ENCODE measurements at regions not wholly inside any gene's neighbourhood (a gene's known extent, or its start where the extent isn't known, plus 50 kb on each side); places are given as distances from the start of the nearest gene placed in this dataset.
"Not testable (repeated sequence)": the region's sequence is repeated elsewhere in the genome, so short reads cannot be mapped to it uniquely, and the experiment has no call there.

- H3K4me3 Mint-ChIP-seq; H3K9me3 Mint-ChIP-seq; H3K36me3 Mint-ChIP-seq (ENCODE audit: low read depth); intact Hi-C loops (cut with micrococcal nuclease); DNase-seq; H3K27me3 Mint-ChIP-seq (ENCODE audit: low read depth); H3K4me1 Mint-ChIP-seq (ENCODE audit: low read depth); H3K27ac Mint-ChIP-seq: not testable (repeated sequence)
- CTCF ChIA-PET, result interaction anchor here (0.6 kb wide), 1 partner anchor 907 kb away, joined by 4 read pairs; no protein-coding TSS in a partner anchor
These were observed 79.6 kb upstream of the GOLGA6L4 start for GRCh38 chr15:84155792-84156587.

- intact Hi-C loops (cut with micrococcal nuclease); H3K9me3 Mint-ChIP-seq; H3K36me3 Mint-ChIP-seq (ENCODE audit: low read depth): not testable (repeated sequence)
These were observed 79.1 kb upstream of the GOLGA6L4 start for GRCh38 chr15:84156588-84156840.

GRCh38 chr15:84157056-84157632, 78.4 kb upstream of the GOLGA6L4 start:
- H3K4me3 Mint-ChIP-seq; H3K36me3 Mint-ChIP-seq (ENCODE audit: low read depth); DNase-seq; intact Hi-C loops (cut with micrococcal nuclease); H3K4me1 Mint-ChIP-seq (ENCODE audit: low read depth); H3K9me3 Mint-ChIP-seq; H3K27me3 Mint-ChIP-seq (ENCODE audit: low read depth); H3K27ac Mint-ChIP-seq: not testable (repeated sequence)
- CTCF ChIA-PET, result interaction anchor here (0.6 kb wide), 1 partner anchor 908 kb away, joined by 4 read pairs; no protein-coding TSS in a partner anchor

More at GRCh38 chr15:84156588-84156840, 79.1 kb upstream of the GOLGA6L4 start:
- not testable (repeated sequence) for DNase-seq; H3K4me3 Mint-ChIP-seq; H3K4me1 Mint-ChIP-seq (ENCODE audit: low read depth); H3K27ac Mint-ChIP-seq; H3K27me3 Mint-ChIP-seq (ENCODE audit: low read depth)
- CTCF ChIA-PET, result interaction anchor here (0.6 kb wide), 1 partner anchor 907 kb away, joined by 4 read pairs; no protein-coding TSS in a partner anchor

- CTCF ChIA-PET; H3K27me3 Mint-ChIP-seq (ENCODE audit: low read depth); H3K27ac Mint-ChIP-seq; DNase-seq; H3K4me1 Mint-ChIP-seq (ENCODE audit: low read depth); H3K36me3 Mint-ChIP-seq (ENCODE audit: low read depth); H3K4me3 Mint-ChIP-seq; intact Hi-C loops (cut with micrococcal nuclease); H3K9me3 Mint-ChIP-seq: not testable (repeated sequence)
These were observed 77.7 kb upstream of the GOLGA6L4 start for GRCh38 chr15:84157857-84158256.

GRCh38 chr15:84159346-84160269, 76.0 kb upstream of the GOLGA6L4 start:
- DNase-seq; H3K27me3 Mint-ChIP-seq (ENCODE audit: low read depth); H3K36me3 Mint-ChIP-seq (ENCODE audit: low read depth); H3K4me1 Mint-ChIP-seq (ENCODE audit: low read depth); H3K4me3 Mint-ChIP-seq; H3K27ac Mint-ChIP-seq; CTCF ChIA-PET; H3K9me3 Mint-ChIP-seq; intact Hi-C loops (cut with micrococcal nuclease): not testable (repeated sequence)

GRCh38 chr15:84164423-84165292, 70.9 kb upstream of the GOLGA6L4 start:
- H3K4me3 Mint-ChIP-seq; H3K27ac Mint-ChIP-seq; H3K4me1 Mint-ChIP-seq (ENCODE audit: low read depth); H3K9me3 Mint-ChIP-seq; H3K36me3 Mint-ChIP-seq (ENCODE audit: low read depth); intact Hi-C loops (cut with micrococcal nuclease); CTCF ChIA-PET; H3K27me3 Mint-ChIP-seq (ENCODE audit: low read depth); DNase-seq: not testable (repeated sequence)

- H3K9me3 Mint-ChIP-seq; H3K4me1 Mint-ChIP-seq (ENCODE audit: low read depth); CTCF ChIA-PET; H3K4me3 Mint-ChIP-seq; DNase-seq; H3K27me3 Mint-ChIP-seq (ENCODE audit: low read depth); intact Hi-C loops (cut with micrococcal nuclease); H3K36me3 Mint-ChIP-seq (ENCODE audit: low read depth); H3K27ac Mint-ChIP-seq: not testable (repeated sequence)
These were observed 65.5 kb upstream of the GOLGA6L4 start for GRCh38 chr15:84170029-84170428.

GRCh38 chr15:84173231-84173610, 62.4 kb upstream of the GOLGA6L4 start:
- H3K27ac Mint-ChIP-seq; H3K4me3 Mint-ChIP-seq; H3K9me3 Mint-ChIP-seq; H3K27me3 Mint-ChIP-seq (ENCODE audit: low read depth); H3K36me3 Mint-ChIP-seq (ENCODE audit: low read depth); H3K4me1 Mint-ChIP-seq (ENCODE audit: low read depth); CTCF ChIA-PET; DNase-seq; intact Hi-C loops (cut with micrococcal nuclease): not testable (repeated sequence)

Data from activated naive CD4-positive, alpha-beta T cell treated with anti-CD3 and anti-CD28 coated beads for 36 hours (primary cell).